K562 (cell line): ENCODE measurements at regions not wholly inside any gene's neighbourhood (a gene's known extent, or its start where the extent isn't known, plus 50 kb on each side); places are given as distances from the start of the nearest gene placed in this dataset.

Experiments used
- BMI1 ChIP-seq: fragments of 150-350 bp; IDR thresholded peaks from 2 replicates; pipeline ENCODE4 v1.6.1; 2014; ENCODE audit warnings: low read length
- CREBBP ChIP-seq: IDR thresholded peaks from one replicate; pipeline ENCODE4 v1.6.1; 2012; ENCODE audit warnings: low read depth, mild to moderate bottlenecking, control low read depth, inconsistent platforms, low read length
- ELK3 ChIP-seq: fragments of 450-650 bp; formaldehyde crosslinking; IDR thresholded peaks from 2 replicates; pipeline ENCODE4 v1.4.0; 2020; ENCODE audit warnings: mild to moderate bottlenecking
- FOSL1 ChIP-seq: fragments of 200-800 bp; sonication (Bioruptor generic); conservative IDR thresholded peaks from 2 replicates; pipeline ENCODE4 v1.6.1; 2016; ENCODE audit warnings: missing genetic modification characterization, missing compliant biosample characterization
- JUND ChIP-seq, 2 experiments: IDR thresholded peaks; 2 replicates in 1 of 2; 3 replicates in 1 of 2; pipeline ENCODE4 v1.6.1; 2011; ENCODE audit warnings: borderline replicate concordance in 2 of 2, low read depth in 2 of 2, low read length in 2 of 2, improper control_type of control experiment in 1 of 2, missing biosample characterization in 1 of 2, missing genetic modification characterization in 1 of 2, missing genetic modification reagents in 1 of 2
- MED1 ChIP-seq: sonication (generic); formaldehyde crosslinking; IDR thresholded peaks from 2 replicates; pipeline ENCODE4 v1.8.1; 2023; ENCODE audit warnings: missing genetic modification reagents, borderline replicate concordance
- NEUROD1 ChIP-seq: fragments of 150-350 bp; IDR thresholded peaks from 2 replicates; pipeline ENCODE4 v1.6.1; 2014; ENCODE audit warnings: borderline replicate concordance, low read length, low read depth; ENCODE audit not compliant: partially characterized antibody
- NR1H2 ChIP-seq: sonication (generic); formaldehyde crosslinking; IDR thresholded peaks from 2 replicates; pipeline ENCODE4 v1.4.0; 2020; ENCODE audit warnings: mild to moderate bottlenecking, missing genetic modification reagents
- POLR3A ChIP-seq: IDR thresholded peaks from 2 replicates; pipeline ENCODE4 v1.6.1; 2011; ENCODE audit warnings: borderline replicate concordance, mild to moderate bottlenecking, moderate library complexity; ENCODE audit not compliant: insufficient read length, insufficient read depth; ENCODE audit errors: extremely low read depth
- SIN3B ChIP-seq: fragments of 450-650 bp; IDR thresholded peaks from 2 replicates; pipeline ENCODE4 v1.6.1; 2017; ENCODE audit warnings: low read depth, mild to moderate bottlenecking, moderate library complexity
- ZBTB34 ChIP-seq: fragments of 250-450 bp; sonication (Bioruptor Pico); IDR thresholded peaks from 2 replicates; pipeline ENCODE4 v1.8.0; 2021; ENCODE audit warnings: mild to moderate bottlenecking, moderate library complexity
- ZNF143 ChIP-seq: sonication (generic); formaldehyde crosslinking; IDR thresholded peaks from 2 replicates; pipeline ENCODE4 v1.9.0; 2022; ENCODE audit warnings: mild to moderate bottlenecking, missing genetic modification reagents
- ZNF655 ChIP-seq: fragments of 250-450 bp; sonication (Bioruptor Pico); IDR thresholded peaks from 2 replicates; pipeline ENCODE4 v1.5.0; 2021
- ZNF77 ChIP-seq: fragments of 250-450 bp; sonication (Bioruptor Pico); IDR thresholded peaks from 2 replicates; pipeline ENCODE4 v1.5.0; 2020
- TF ChIP-seq, protein P1 (sequence below), 2 experiments: IDR thresholded peaks; 2 replicates each; pipeline ENCODE4 v1.6.1; 2011; ENCODE audit warnings: borderline replicate concordance in 1 of 2, control low read depth in 1 of 2, low read depth in 1 of 2, low read length in 1 of 2, mild to moderate bottlenecking in 1 of 2, mixed read lengths in 1 of 2, moderate library complexity in 1 of 2; ENCODE audit not compliant: insufficient read depth in 1 of 2, insufficient read length in 1 of 2, poor library complexity in 1 of 2, severe bottlenecking in 1 of 2; ENCODE audit errors: extremely low read depth in 1 of 2
- TF ChIP-seq, protein P2 (sequence below): fragments of 450-650 bp; formaldehyde crosslinking; IDR thresholded peaks from 2 replicates; pipeline ENCODE4 v1.4.0; 2020; ENCODE audit warnings: mild to moderate bottlenecking, moderate library complexity

DNA sequence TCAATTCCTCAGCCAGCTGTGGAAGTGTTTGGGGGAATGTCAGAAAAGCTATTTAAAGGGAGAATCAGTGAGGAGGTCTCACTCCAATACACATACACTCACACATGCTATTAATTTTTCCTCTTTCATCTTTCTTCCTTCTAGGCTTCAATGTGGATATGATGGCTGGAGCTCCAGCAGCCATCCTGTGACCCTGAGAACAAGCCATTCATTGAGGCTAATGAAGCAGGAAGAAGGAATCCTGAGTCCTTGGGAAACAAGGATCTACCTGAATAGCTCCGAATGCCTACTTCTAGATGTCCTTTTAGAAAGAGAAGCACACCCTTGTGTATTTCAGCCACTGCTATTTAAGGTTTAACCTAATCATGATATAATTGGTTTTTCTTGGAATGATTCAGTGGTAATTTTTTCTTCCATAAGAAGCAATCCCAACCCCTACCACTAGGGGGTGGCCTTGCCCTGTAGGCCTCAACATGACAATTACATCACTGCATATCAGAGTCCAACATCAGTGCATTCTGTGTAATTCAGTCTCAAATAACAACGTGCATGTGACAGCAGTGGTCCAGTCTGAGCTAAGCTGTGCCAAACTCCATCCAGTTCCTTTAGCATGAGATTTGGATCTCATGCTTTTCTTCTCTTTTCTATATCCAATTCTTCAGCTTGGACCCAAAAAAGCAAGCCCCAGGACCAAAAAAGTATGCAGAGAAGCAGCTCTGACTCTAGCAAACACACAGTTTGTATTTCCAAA, 85.3 kb upstream of the ANKRD1 start (continued):
- no peak for TF ChIP-seq ZNF655 (CRISPR knock-in tag)
- TF ChIP-seq, protein P1, sequence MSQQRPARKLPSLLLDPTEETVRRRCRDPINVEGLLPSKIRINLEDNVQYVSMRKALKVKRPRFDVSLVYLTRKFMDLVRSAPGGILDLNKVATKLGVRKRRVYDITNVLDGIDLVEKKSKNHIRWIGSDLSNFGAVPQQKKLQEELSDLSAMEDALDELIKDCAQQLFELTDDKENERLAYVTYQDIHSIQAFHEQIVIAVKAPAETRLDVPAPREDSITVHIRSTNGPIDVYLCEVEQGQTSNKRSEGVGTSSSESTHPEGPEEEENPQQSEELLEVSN (IDR thresholded peaks at IDR 0.05; ENCODE audit: borderline replicate concordance in 1 of 2, extremely low read depth in 1 of 2, insufficient read depth in 1 of 2, insufficient read length in 1 of 2, low read depth in 1 of 2, low read length in 1 of 2, poor library complexity in 1 of 2, severe bottlenecking in 1 of 2), result no peak
- TF ChIP-seq ZBTB34 (CRISPR knock-in tag), result no peak
- no peak for TF ChIP-seq NR1H2 (CRISPR knock-in tag)
- TF ChIP-seq JUND (IDR thresholded peaks at IDR 0.05; ENCODE audit: borderline replicate concordance, low read depth, low read length), result peak; percentile 64; the same call in 1 of the 2 replicates
- TF ChIP-seq JUND (tag; IDR thresholded peaks at IDR 0.05; ENCODE audit: borderline replicate concordance, low read depth, low read length), result peak; percentile 68; the same call in 2 of the 3 replicates
- TF ChIP-seq ELK3 (CRISPR knock-in tag), result no peak
- no peak for TF ChIP-seq BMI1
- TF ChIP-seq ZNF77 (CRISPR knock-in tag), result no peak
- no peak for TF ChIP-seq ZNF143 (CRISPR knock-in tag)
- TF ChIP-seq FOSL1, result no peak
- no peak for TF ChIP-seq SIN3B
- TF ChIP-seq CREBBP, result no peak
- TF ChIP-seq POLR3A, result no peak
- TF ChIP-seq, protein P2, sequence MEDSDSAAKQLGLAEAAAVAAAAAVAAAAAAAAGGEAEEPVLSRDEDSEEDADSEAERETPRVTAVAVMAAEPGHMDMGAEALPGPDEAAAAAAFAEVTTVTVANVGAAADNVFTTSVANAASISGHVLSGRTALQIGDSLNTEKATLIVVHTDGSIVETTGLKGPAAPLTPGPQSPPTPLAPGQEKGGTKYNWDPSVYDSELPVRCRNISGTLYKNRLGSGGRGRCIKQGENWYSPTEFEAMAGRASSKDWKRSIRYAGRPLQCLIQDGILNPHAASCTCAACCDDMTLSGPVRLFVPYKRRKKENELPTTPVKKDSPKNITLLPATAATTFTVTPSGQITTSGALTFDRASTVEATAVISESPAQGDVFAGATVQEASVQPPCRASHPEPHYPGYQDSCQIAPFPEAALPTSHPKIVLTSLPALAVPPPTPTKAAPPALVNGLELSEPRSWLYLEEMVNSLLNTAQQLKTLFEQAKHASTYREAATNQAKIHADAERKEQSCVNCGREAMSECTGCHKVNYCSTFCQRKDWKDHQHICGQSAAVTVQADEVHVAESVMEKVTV, result peak; percentile 51; the same call in 1 of the 2 replicates
- no peak for TF ChIP-seq MED1
- no peak for TF ChIP-seq NEUROD1
